Brain pericyte (primary cell): ENCODE measurements at regions not wholly inside any gene's neighbourhood (a gene's known extent, or its start where the extent isn't known, plus 50 kb on each side); places are given as distances from the start of the nearest gene placed in this dataset.
"Not testable (repeated sequence)": the region's sequence is repeated elsewhere in the genome, so short reads cannot be mapped to it uniquely, and the experiment has no call there.

Source experiments
- DNase-seq: peaks from one replicate; pipeline ENCODE4 v3.0.0-alpha.2; 2012; ENCODE audit warnings: low read depth, low spot score

- DNase-seq: no peak
Measured at GRCh38 chr5:102554082-102554481, 55.3 kb upstream of the SLCO6A1 start.

GRCh38 chr5:102554728-102555127 lies 55.9 kb upstream of the SLCO6A1 start:
- no peak for DNase-seq

GRCh38 chr5:102561894-102562760 lies 63.3 kb upstream of the SLCO6A1 start:
- no peak for DNase-seq

- no peak for DNase-seq
Measured at GRCh38 chr5:102570747-102571146, 71.9 kb upstream of the SLCO6A1 start.

GRCh38 chr5:102578362-102578761 lies 79.6 kb upstream of the SLCO6A1 start:
- DNase-seq: no peak

GRCh38 chr5:102579379-102579778 lies 80.6 kb upstream of the SLCO6A1 start:
- DNase-seq: no peak

GRCh38 chr5:102581011-102581410 lies 82.2 kb upstream of the SLCO6A1 start:
- no peak for DNase-seq

- DNase-seq: no peak
Measured at GRCh38 chr5:102582696-102583095, 83.9 kb upstream of the SLCO6A1 start.

- DNase-seq: no peak
Measured at GRCh38 chr5:102583276-102584124, 84.7 kb upstream of the SLCO6A1 start.

- DNase-seq: no peak
Measured at GRCh38 chr5:102589661-102590060, 90.9 kb upstream of the SLCO6A1 start.

- no peak for DNase-seq
Measured at GRCh38 chr5:102590467-102590866, 91.7 kb upstream of the SLCO6A1 start.

GRCh38 chr5:102591650-102592049 lies 92.8 kb upstream of the SLCO6A1 start:
- no peak for DNase-seq

- not testable (repeated sequence) for DNase-seq
Measured at GRCh38 chr5:102592586-102592985, 93.8 kb upstream of the SLCO6A1 start.

- DNase-seq: no peak
Measured at GRCh38 chr5:102594192-102594591, 95.4 kb upstream of the SLCO6A1 start.

GRCh38 chr5:102595332-102595731 lies 96.5 kb upstream of the SLCO6A1 start:
- no peak for DNase-seq

- no peak for DNase-seq
Measured at GRCh38 chr5:102596113-102596512, 97.3 kb upstream of the SLCO6A1 start.

GRCh38 chr5:102596951-102597350 lies 98.2 kb upstream of the SLCO6A1 start:
- no peak for DNase-seq

GRCh38 chr5:102599289-102599688 lies 100.5 kb upstream of the SLCO6A1 start:
- DNase-seq: no peak

- no peak for DNase-seq
Measured at GRCh38 chr5:102600964-102601363, 102.2 kb upstream of the SLCO6A1 start.

GRCh38 chr5:102603670-102604069 lies 104.9 kb upstream of the SLCO6A1 start:
- DNase-seq: no peak

- DNase-seq: no peak
Measured at GRCh38 chr5:102608414-102608813, 109.6 kb upstream of the SLCO6A1 start.

GRCh38 chr5:102611312-102611711 lies 112.5 kb upstream of the SLCO6A1 start:
- DNase-seq: no peak

- DNase-seq: no peak
Measured at GRCh38 chr5:102613661-102614060, 114.9 kb upstream of the SLCO6A1 start.
